DND-41 (cell line): ENCODE measurements at regions not wholly inside any gene's neighbourhood (a gene's known extent, or its start where the extent isn't known, plus 50 kb on each side); places are given as distances from the start of the nearest gene placed in this dataset.

Source experiments
- ATAC-seq: fragments of 200-7000 bp; cut with Tn5 transposase; 3 replicates; pipeline ENCODE4 v1.9.1; 2021; ENCODE audit warnings: low read depth; ENCODE audit not compliant: insufficient read depth
- DNase-seq: peaks from one replicate; pipeline ENCODE4 v3.0.0-alpha.2; 2020
- H2AFZ ChIP-seq: 2 replicates; pipeline ENCODE4 v1.6.0; 2012; ENCODE audit warnings: low read depth, low read length
- H3K27ac ChIP-seq: 2 replicates; pipeline ENCODE4 v1.5.1; 2012; ENCODE audit warnings: low read length, inconsistent platforms
- H3K27me3 ChIP-seq: fragments of 200-600 bp; sonication (generic); 2 replicates; pipeline ENCODE4 v1.6.0; 2012; ENCODE audit warnings: low read length, mild to moderate bottlenecking, inconsistent platforms; ENCODE audit not compliant: insufficient read depth, poor library complexity
- H3K36me3 ChIP-seq: 2 replicates; pipeline ENCODE4 v1.5.1; 2012; ENCODE audit warnings: low read length, inconsistent platforms; ENCODE audit not compliant: insufficient read depth
- H3K4me1 ChIP-seq: 2 replicates; pipeline ENCODE4 v1.5.1; 2012; ENCODE audit warnings: mild to moderate bottlenecking, low read length; ENCODE audit not compliant: insufficient read depth
- H3K4me2 ChIP-seq: 2 replicates; pipeline ENCODE4 v1.6.0; 2012; ENCODE audit warnings: mild to moderate bottlenecking, moderate library complexity, low read length, inconsistent platforms; ENCODE audit not compliant: insufficient read depth
- H3K4me3 ChIP-seq, 2 experiments: fragments of 200-600 bp in 1 of 2; shearing (Covaris generic) in 1 of 2; 2 replicates each; pipeline ENCODE4 v1.5.1; 2012 to 2016; ENCODE audit warnings: inconsistent platforms in 2 of 2, low read length in 2 of 2, mild to moderate bottlenecking in 2 of 2, low read depth in 1 of 2, moderate library complexity in 1 of 2
- H3K79me2 ChIP-seq: 2 replicates; pipeline ENCODE4 v1.6.0; 2012; ENCODE audit warnings: low read length, inconsistent platforms; ENCODE audit not compliant: insufficient read depth
- H3K9ac ChIP-seq: 2 replicates; pipeline ENCODE4 v1.6.0; 2012; ENCODE audit warnings: low read depth, mild to moderate bottlenecking, inconsistent platforms, low read length, moderate library complexity
- H3K9me3 ChIP-seq: 2 replicates; pipeline ENCODE4 v1.5.1; 2012; ENCODE audit warnings: low read length, moderate library complexity, mild to moderate bottlenecking, inconsistent platforms; ENCODE audit not compliant: insufficient read depth, severe bottlenecking
- H4K20me1 ChIP-seq: 2 replicates; pipeline ENCODE4 v1.6.0; 2012; ENCODE audit warnings: low read length; ENCODE audit not compliant: insufficient read depth
- CTCF ChIP-seq: IDR thresholded peaks from 2 replicates; pipeline ENCODE4 v1.5.1; 2012; ENCODE audit warnings: borderline replicate concordance, low read length, moderate library complexity, mild to moderate bottlenecking; ENCODE audit not compliant: poor library complexity, severe bottlenecking; ENCODE audit errors: extremely low read depth
- EZH2 ChIP-seq: IDR thresholded peaks from 3 replicates; pipeline ENCODE4 v1.6.1; 2012; ENCODE audit warnings: borderline replicate concordance, low read depth, mild to moderate bottlenecking, moderate library complexity, low read length, inconsistent platforms; ENCODE audit not compliant: severe bottlenecking

GRCh38 chr6:9937031-9937763 is 477.7 kb downstream of the TFAP2A start:
- Histone ChIP-seq H3K9me3 (no peaks in the 10 kb centered on the region), H3K79me2 (no peaks in the 10 kb centered on the region), H3K4me2 (no peak overlapping the region), H3K4me3 (no peak overlapping the region), H3K27me3 (no peaks in the 10 kb centered on the region), H4K20me1 (no peaks in the 10 kb centered on the region), H3K4me1 (no peaks in the 10 kb centered on the region), H3K27ac (no peak overlapping the region), H3K9ac (no peak overlapping the region), H2AFZ (no peak overlapping the region), H3K36me3 (no peaks in the 10 kb centered on the region)
- TF ChIP-seq EZH2, result no peak
- no peak for TF ChIP-seq CTCF
- DNase-seq, result no peak
- no peak for ATAC-seq

GRCh38 chr6:9936551-9936950 is 478.3 kb downstream of the TFAP2A start:
- Histone ChIP-seq H4K20me1 (no peaks in the 10 kb centered on the region), H3K9me3 (no peaks in the 10 kb centered on the region), H3K27me3 (no peaks in the 10 kb centered on the region), H3K4me2 (no peak overlapping the region), H3K36me3 (no peaks in the 10 kb centered on the region), H2AFZ (no peak overlapping the region), H3K4me1 (no peaks in the 10 kb centered on the region), H3K4me3 (no peak overlapping the region), H3K9ac (no peak overlapping the region), H3K79me2 (no peaks in the 10 kb centered on the region), H3K27ac (no peak overlapping the region)
- ATAC-seq (no peak), DNase-seq (no peak)
- TF ChIP-seq CTCF, result no peak
- no peak for TF ChIP-seq EZH2

GRCh38 chr6:9933677-9934076 is 481.2 kb downstream of the TFAP2A start:
- no peak for DNase-seq

More at GRCh38 chr6:9933677-9934076, 481.2 kb downstream of the TFAP2A start:
- no peaks in the 10 kb centered on the region for H3K36me3 ChIP-seq
- no peak overlapping the region for H2AFZ ChIP-seq
- TF ChIP-seq CTCF (no peak), EZH2 (no peak)
- no peak overlapping the region for H3K27ac ChIP-seq
- H3K9me3 ChIP-seq, result no peaks in the 10 kb centered on the region
- H3K27me3 ChIP-seq, result no peaks in the 10 kb centered on the region
- H3K4me2 ChIP-seq, result no peak overlapping the region
- H3K9ac ChIP-seq, result no peak overlapping the region
- no peaks in the 10 kb centered on the region for H4K20me1 ChIP-seq
- H3K4me1 ChIP-seq, result no peaks in the 10 kb centered on the region
- ATAC-seq, result no peak
- no peak overlapping the region for H3K4me3 ChIP-seq
- H3K79me2 ChIP-seq, result no peaks in the 10 kb centered on the region
